ENCODE measurements at regions not wholly inside any gene's neighbourhood (a gene's known extent, or its start where the extent isn't known, plus 50 kb on each side); places are given as distances from the start of the nearest gene placed in this dataset.
"Not testable (repeated sequence)": the region's sequence is repeated elsewhere in the genome, so short reads cannot be mapped to it uniquely, and the experiment has no call there.

DNA sequence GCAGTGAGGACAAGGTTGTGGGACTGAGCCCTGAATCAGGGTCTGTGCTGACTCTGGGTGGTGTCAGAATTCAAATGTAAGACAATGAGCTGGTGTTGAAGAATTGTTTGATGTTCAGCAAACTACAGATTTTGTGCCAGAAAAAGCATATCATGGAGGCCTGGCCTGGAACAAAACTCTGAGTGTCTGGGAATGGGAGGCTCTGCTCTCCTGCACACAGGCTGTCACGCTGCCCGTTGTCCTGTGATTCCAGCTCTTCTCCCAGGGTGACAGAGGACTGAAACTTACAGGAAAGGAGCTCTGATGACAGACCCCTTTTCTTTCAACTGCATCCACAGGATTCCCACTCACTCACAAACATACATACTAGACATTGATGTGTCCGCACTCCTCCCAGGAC, 120.1 kb downstream of the ZNF486 start:
- no peak for DNase-seq

- DNase-seq: peak; percentile 25
These were observed 118.9 kb downstream of the ZNF486 start for GRCh38 chr19:20285876-20286275.

DNA sequence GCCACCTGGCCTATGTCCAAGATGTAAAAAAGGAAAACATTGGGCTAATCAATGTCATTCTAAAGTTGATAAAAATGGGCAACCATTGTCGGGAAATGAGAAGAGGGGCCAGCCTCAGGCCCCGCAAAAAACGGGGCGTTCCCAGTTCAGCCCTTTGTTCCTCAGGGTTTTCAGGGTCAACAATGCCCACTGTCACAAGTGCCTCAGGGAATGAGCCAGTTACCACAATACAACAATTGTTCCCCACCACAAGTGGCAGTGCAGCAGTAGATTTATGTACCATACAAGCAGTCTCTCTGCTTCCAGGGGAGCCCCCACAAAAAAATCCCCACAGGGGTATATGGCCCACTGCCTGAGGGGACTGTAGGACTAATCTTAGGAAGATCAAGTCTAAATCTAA, 112.5 kb downstream of the ZNF486 start:
- DNase-seq: no peak

- DNase-seq: no peak
These were observed 111.3 kb downstream of the ZNF486 start for GRCh38 chr19:20278342-20278741.

DNA sequence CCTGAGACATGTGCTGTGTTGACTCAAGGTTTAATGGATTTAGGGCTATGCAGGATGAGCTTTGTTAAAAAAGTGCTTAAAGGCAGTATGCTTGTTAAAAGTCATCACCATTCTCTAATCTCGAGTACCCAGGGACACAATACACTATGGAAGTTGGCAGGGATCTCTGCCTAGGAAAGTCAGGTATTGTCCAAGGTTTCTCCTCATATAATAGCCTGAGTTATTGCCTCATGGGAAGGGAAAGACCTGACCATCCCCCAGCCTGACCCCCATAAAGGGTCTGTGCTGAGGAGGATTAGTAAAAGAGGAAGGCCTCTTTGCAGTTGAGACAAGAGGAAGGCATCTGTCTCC, 109.7 kb downstream of the ZNF486 start:
- DNase-seq: not testable (repeated sequence)

GRCh38 chr19:20276011-20276731, 109.2 kb downstream of the ZNF486 start:
- no peak for DNase-seq

- no peak for DNase-seq
These were observed 107.0 kb downstream of the ZNF486 start for GRCh38 chr19:20273951-20274570.

- DNase-seq: peak; percentile 35
These were observed 106.4 kb downstream of the ZNF486 start for GRCh38 chr19:20273376-20273775.

GRCh38 chr19:20272627-20273010, 105.6 kb downstream of the ZNF486 start:
- not testable (repeated sequence) for DNase-seq

DNA sequence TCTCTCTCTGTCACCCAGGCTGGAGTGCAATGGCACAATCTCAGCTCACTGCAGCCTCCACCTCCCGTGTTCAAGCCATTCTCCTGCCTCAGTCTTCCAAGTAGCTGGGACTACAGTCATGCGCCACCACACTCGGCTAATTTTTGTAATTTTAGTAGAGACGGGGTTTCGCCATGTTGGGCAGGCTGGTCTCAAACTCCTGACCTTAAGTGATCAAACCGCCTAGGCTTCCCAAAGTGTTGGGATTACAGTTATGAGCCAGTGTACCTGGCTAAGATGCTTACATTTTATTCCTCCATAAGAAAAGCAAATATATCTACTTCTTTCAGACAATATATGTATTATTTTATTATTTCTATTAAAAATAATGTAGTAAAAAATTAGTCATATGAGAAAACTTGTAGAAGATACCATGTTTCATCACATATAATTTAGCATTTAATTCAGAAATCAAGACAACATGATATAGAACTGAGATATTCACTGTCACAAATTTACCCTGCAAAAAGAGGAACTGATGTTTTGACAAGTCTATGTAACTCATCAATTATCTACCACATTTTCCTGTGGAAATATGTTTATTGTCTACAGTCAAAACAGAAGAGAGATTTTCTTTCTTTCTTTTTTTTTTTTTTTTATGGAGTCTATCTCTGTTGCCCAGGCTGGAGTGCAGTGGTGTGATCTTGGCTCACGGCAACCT, 105.1 kb downstream of the ZNF486 start:
- not testable (repeated sequence) for DNase-seq

DNA sequence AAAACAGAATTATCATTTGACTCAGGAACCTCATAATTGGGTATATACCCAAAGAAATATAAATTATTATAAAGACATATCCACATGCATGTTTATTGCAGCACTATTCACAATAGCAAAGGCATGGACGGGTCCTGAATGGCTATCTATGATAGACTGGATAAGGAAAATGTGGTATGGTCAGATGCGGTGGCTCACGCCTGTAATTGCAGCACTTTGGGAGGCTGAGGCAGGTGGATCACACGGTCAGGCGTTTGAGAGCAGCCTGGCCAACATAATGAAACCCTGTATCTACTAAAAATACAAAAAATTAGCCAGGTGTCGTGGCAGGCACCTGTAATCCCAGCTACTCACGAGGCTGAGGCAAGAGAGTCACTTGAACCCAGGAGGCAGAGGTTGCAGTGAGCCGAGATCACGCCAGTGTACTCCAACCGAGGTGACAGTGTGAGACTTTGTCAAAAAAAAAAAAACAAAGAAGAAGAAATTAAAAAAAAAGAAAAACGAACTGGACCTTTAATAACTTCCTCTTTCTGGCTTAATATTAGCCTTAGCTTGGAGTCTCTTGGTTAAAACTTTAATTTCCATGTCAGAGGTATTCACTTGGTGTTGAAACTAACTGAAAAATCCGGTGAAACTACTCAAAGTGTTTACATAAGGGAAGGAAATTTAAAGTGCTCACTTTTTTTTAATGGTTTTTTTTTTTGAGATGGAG, 104.4 kb downstream of the ZNF486 start:
- no peak for DNase-seq

DNA sequence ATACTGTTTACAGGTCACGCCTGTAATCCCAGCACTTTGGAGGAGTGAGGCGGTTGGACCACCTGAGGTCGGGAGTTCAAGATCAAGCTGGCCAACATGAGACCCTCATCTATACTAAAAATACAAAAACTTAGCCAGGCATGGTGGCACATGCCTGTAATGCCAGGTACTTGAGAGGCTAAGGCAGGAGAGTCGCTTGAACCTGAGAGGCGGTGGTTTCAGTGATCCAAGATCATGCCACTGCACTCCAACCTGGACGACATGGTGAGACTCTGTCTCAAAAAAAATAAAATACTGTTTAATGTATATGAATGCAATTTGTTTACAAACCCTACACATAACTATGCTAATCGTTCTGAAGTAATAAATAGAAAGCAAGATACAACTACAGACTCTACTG, 102.4 kb downstream of the ZNF486 start:
- no peak for DNase-seq

DNA sequence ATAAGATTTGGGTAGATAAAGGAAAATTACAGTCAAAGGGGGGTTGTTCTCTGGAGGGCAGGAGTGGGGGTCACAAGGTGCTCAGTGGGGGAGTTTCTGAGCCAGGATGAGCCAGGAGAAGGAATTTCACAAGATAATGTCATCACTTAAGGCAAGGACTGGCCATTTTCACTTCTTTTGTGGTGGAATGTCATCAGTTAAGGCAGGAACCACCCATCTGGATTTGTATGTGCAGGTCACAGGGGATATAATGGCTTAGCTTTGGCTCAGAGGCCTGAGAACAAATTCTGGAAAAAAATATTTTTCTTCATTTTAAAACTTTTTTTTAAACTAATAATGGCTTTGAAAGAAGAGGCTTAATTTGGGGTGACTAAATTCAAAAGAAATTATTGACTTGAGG, 94.5 kb downstream of the ZNF486 start:
- DNase-seq: not testable (repeated sequence)

DNA sequence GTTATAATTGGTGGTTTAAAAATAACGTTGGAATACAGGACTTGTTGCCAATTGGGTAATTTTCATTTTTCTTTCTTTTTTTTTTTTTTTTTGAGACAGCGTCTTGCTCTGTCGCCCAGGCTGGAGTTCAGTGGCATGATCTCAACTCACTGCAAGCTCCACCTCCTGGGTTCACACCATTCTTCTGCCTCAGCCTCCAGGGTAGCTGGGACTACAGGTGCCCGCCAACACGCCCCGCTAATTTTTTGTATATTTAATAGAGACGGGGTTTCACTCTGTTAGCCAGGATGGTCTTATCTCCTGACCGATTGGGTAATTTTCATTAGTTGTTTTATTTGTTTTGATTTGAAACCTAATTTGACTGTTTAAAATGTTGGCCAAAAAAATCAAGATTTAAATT, 93.7 kb downstream of the ZNF486 start:
- not testable (repeated sequence) for DNase-seq

DNA sequence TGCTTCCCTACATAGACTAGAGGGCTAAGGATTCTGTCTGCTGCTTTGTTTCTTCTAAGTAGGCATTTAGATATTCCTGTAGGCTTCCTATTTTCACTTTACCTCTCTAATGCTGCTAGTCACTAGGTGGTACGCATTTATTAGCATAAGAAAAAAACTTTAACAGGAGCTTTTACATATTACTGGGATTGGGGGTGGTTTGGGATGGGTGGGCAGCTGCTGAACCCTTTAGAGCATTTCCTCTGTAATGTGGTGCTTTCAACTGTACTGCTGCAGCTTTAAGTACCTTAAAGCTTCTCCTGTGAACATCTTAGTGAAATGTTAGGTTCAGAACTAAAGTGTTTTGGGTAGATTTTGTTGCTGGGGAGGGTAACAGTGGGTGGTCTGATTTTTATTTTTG, 92.6 kb downstream of the ZNF486 start:
- DNase-seq: no peak

DNA sequence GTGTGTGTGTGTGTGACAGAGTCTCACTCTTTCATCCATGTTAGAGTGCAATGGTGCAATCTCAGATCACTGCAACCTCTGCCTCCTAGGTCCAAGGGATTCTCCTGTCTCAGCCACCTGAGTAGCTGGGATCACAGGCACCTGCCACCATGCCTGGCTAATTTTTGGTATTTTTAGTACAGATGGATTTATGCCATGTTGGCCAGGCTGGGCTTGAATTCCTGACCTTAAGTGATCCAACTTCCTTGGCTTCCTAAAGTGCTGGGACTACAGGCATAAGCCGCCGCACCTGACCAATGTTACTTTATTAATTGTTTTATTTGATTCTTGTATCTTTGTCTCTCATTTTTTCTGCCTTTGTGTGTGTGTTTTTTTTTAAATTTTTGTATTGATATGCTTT, 89.6 kb downstream of the ZNF486 start:
- no peak for DNase-seq

GRCh38 chr19:20254121-20254520, 87.1 kb downstream of the ZNF486 start:
- no peak for DNase-seq

- no peak for DNase-seq
These were observed 85.6 kb downstream of the ZNF486 start for GRCh38 chr19:20252613-20253012.

DNA sequence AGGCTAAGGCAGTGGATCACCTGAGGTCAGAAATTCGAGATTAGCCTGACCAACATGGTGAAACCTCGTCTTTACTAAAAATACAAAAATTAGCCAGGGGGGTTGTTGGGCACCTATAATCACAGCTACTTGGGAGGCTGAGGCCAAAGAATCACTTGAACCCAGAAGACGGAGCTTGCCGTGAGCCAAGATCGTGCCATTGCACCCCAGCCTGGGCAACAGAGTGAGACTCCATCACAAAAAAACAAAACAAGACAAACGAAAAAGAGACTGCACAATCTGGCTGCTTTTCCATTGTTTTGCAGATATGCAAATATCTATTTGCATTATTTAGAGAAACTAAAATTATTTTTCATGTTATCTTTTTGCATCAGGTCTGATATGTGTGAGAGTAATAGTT, 83.6 kb downstream of the ZNF486 start:
- no peak for DNase-seq

GRCh38 chr19:20250121-20250520, 83.1 kb downstream of the ZNF486 start:
- no peak for DNase-seq

All from NCI-H345 (cell line).